Keratinocyte (primary cell): ENCODE measurements at regions not wholly inside any gene's neighbourhood (a gene's known extent, or its start where the extent isn't known, plus 50 kb on each side); places are given as distances from the start of the nearest gene placed in this dataset.

Experiments used
- CTCF ChIP-seq, 3 experiments: IDR thresholded peaks in 1 of 3; conservative IDR thresholded peaks in 1 of 3; optimal IDR thresholded peaks in 1 of 3; 2 replicates in 2 of 3; 3 replicates in 1 of 3; pipeline versions ENCODE3 to v1.5.1; 2011; ENCODE audit warnings: low read length in 3 of 3, mild to moderate bottlenecking in 3 of 3, moderate library complexity in 2 of 3, control low read depth in 1 of 3, inconsistent platforms in 1 of 3; ENCODE audit not compliant: insufficient read depth in 2 of 3; ENCODE audit errors: extremely low read depth in 1 of 3
- EZH2 ChIP-seq: IDR thresholded peaks from one replicate; pipeline ENCODE4 v1.6.1; 2012; ENCODE audit warnings: inconsistent platforms, mild to moderate bottlenecking, low read length, moderate library complexity

- TF ChIP-seq CTCF (optimal IDR thresholded peaks at IDR 0.05 in 1 of 3, IDR thresholded peaks at IDR 0.05 in 1 of 3, conservative IDR thresholded peaks at IDR 0.05 in 1 of 3; ENCODE audit: extremely low read depth in 1 of 3, insufficient read depth in 2 of 3, low read length in 3 of 3) (no peak), EZH2 (no peak)
These were observed 62.7 kb upstream of the OSMR start for GRCh38 chr5:38783011-38783561.
